Body of pancreas (tissue), 4 donors: ENCODE measurements at regions not wholly inside any gene's neighbourhood (a gene's known extent, or its start where the extent isn't known, plus 50 kb on each side); places are given as distances from the start of the nearest gene placed in this dataset.

Experiments used
- POLR2A ChIP-seq, 3 donors: fragments of 450-650 bp; IDR thresholded peaks; one replicate each; pipeline ENCODE4 v1.6.1; 2016; ENCODE audit warnings: antibody characterized with exemption in 3 of 3, mild to moderate bottlenecking in 2 of 3
- TF ChIP-seq, protein P1 (sequence below), 7 experiments: fragments of 450-650 bp in 4 of 7; fragments of 200-600 bp in 3 of 7; sonication (generic) in 3 of 7; IDR thresholded peaks; one replicate each; pipeline ENCODE4 v1.5.1; 2016 to 2019; ENCODE audit warnings: antibody characterized with exemption in 7 of 7

DNA sequence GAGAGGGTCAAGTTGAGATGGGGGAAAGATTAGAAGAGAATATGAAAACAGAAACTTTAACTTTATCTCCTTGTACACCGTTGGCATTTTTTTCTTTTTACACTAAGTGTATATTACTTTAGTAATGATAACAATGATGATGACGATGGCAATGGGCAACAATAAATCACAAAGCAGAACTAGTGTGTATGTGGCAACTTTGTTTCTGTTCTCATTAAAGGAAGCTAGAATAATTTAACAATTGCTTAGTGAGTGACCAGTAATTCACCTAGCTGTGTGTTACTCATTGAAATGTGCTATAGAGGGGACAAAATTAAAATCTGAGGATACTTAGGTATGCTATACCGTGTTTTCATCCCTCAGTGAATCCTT lies 318.5 kb upstream of the TBL1XR1 start:
- TF ChIP-seq, protein P1, sequence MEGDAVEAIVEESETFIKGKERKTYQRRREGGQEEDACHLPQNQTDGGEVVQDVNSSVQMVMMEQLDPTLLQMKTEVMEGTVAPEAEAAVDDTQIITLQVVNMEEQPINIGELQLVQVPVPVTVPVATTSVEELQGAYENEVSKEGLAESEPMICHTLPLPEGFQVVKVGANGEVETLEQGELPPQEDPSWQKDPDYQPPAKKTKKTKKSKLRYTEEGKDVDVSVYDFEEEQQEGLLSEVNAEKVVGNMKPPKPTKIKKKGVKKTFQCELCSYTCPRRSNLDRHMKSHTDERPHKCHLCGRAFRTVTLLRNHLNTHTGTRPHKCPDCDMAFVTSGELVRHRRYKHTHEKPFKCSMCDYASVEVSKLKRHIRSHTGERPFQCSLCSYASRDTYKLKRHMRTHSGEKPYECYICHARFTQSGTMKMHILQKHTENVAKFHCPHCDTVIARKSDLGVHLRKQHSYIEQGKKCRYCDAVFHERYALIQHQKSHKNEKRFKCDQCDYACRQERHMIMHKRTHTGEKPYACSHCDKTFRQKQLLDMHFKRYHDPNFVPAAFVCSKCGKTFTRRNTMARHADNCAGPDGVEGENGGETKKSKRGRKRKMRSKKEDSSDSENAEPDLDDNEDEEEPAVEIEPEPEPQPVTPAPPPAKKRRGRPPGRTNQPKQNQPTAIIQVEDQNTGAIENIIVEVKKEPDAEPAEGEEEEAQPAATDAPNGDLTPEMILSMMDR (IDR thresholded peaks at IDR 0.05), result no peak
- TF ChIP-seq POLR2A (IDR thresholded peaks at IDR 0.05), result no peak
